Endodermal cell (in vitro differentiated cells): ENCODE measurements at regions not wholly inside any gene's neighbourhood (a gene's known extent, or its start where the extent isn't known, plus 50 kb on each side); places are given as distances from the start of the nearest gene placed in this dataset.
A peak's percentile ranks its signal among the peaks of the same experiment; 100 is the strongest.

ENCODE experiments used
- DNase-seq: peaks from one replicate; pipeline ENCODE4 v3.0.0-alpha.2; 2017
- H3K27ac ChIP-seq: 2 replicates; pipeline ENCODE4 v1.5.1; 2013; ENCODE audit warnings: mild to moderate bottlenecking, low read depth, low read length, moderate library complexity
- H3K27me3 ChIP-seq: 2 replicates; pipeline ENCODE4 v1.6.1; 2013; ENCODE audit warnings: mild to moderate bottlenecking, low read length, moderate library complexity; ENCODE audit not compliant: insufficient read depth, control insufficient read depth, poor library complexity, severe bottlenecking
- H3K36me3 ChIP-seq: 2 replicates; pipeline ENCODE4 v1.7.0; 2013; ENCODE audit warnings: mild to moderate bottlenecking, low read length, moderate library complexity; ENCODE audit not compliant: control insufficient read depth, insufficient read depth
- H3K4me1 ChIP-seq: one replicate; pipeline ENCODE4 v1.7.0; 2013; ENCODE audit warnings: low read length; ENCODE audit not compliant: control insufficient read depth, insufficient read depth
- H3K4me3 ChIP-seq: 2 replicates; pipeline ENCODE4 v1.5.1; 2013; ENCODE audit warnings: mild to moderate bottlenecking, low read length, moderate library complexity
- H3K9ac ChIP-seq: 2 replicates; pipeline ENCODE4 v1.6.1; 2013; ENCODE audit warnings: mild to moderate bottlenecking, low read length, moderate library complexity; ENCODE audit not compliant: poor library complexity, severe bottlenecking; ENCODE audit errors: extremely low read depth
- H3K9me3 ChIP-seq: 2 replicates; pipeline ENCODE4 v1.6.1; 2013; ENCODE audit warnings: mild to moderate bottlenecking, low read length, moderate library complexity; ENCODE audit not compliant: control insufficient read depth
- H3K27ac Mint-ChIP-seq: 2 replicates; pipeline ENCODE4 v1.8.0; 2020; ENCODE audit warnings: mixed read lengths
- H3K27me3 Mint-ChIP-seq: 2 replicates; pipeline ENCODE4 v1.8.0; 2021; ENCODE audit warnings: mild to moderate bottlenecking, mixed read lengths; ENCODE audit not compliant: insufficient read depth
- H3K36me3 Mint-ChIP-seq: 2 replicates; pipeline ENCODE4 v1.8.0; 2020; ENCODE audit warnings: low read depth, mixed read lengths
- H3K4me1 Mint-ChIP-seq: 2 replicates; pipeline ENCODE4 v1.8.0; 2020; ENCODE audit warnings: mixed read lengths
- H3K4me3 Mint-ChIP-seq: 2 replicates; pipeline ENCODE4 v1.8.0; 2020; ENCODE audit warnings: mild to moderate bottlenecking, moderate library complexity, mixed read lengths
- H3K9me3 Mint-ChIP-seq: 2 replicates; pipeline ENCODE4 v1.8.0; 2020; ENCODE audit warnings: mild to moderate bottlenecking, mixed read lengths
- CTCF ChIP-seq: fragments of 200-600 bp; sonication (generic); conservative IDR thresholded peaks from 2 replicates; pipeline ENCODE4 v1.5.0; 2021; ENCODE audit warnings: antibody characterized with exemption, mild to moderate bottlenecking
- WGBS, 2 experiments: methylation state at CpG; one replicate each; pipeline versions ENCODE4 v1.1.5 to v1.1.7; 2013; ENCODE audit warnings: missing lambda C conversion rate in 2 of 2, mixed read lengths in 1 of 2; ENCODE audit not compliant: insufficient coverage in 1 of 2, insufficient read length in 1 of 2; 5-methylcytosine and 5-hydroxymethylcytosine counted together

GRCh38 chr5:93899026-93899600, 157.7 kb upstream of the POU5F2 start:
- Histone ChIP-seq H3K27ac (no peak overlapping the region), H3K9me3 (no peaks in the 10 kb centered on the region), H3K27me3 (no peaks in the 10 kb centered on the region), H3K4me1 (peaks cover 6% of the 10 kb centered on the region), H3K9ac (no peak overlapping the region), H3K36me3 (no peaks in the 10 kb centered on the region), H3K4me3 (no peak overlapping the region)
- WGBS, 2 experiments: 88% methylated on average over 1 of the region's 1 CpG; no CpG with 5 or more reads in 1 of the 2 experiments
- Mint-ChIP-seq H3K9me3 (no peaks in the 10 kb centered on the region), H3K27me3 (no peaks in the 10 kb centered on the region), H3K36me3 (no peaks in the 10 kb centered on the region), H3K27ac (no peak overlapping the region), H3K4me1 (peaks cover 3% of the 10 kb centered on the region), H3K4me3 (no peak overlapping the region)
- peak; percentile 80 for TF ChIP-seq CTCF
- no peak for DNase-seq

GRCh38 chr5:93894601-93895354, 153.4 kb upstream of the POU5F2 start:
- H3K36me3 Mint-ChIP-seq: no peaks in the 10 kb centered on the region
- TF ChIP-seq CTCF: peak; percentile 68
- H3K36me3 ChIP-seq: no peaks in the 10 kb centered on the region
- no peak overlapping the region for H3K27ac Mint-ChIP-seq
- no peaks in the 10 kb centered on the region for H3K9me3 ChIP-seq
- no peaks in the 10 kb centered on the region for H3K9me3 Mint-ChIP-seq
- H3K27me3 ChIP-seq: no peaks in the 10 kb centered on the region
- no peak overlapping the region for H3K4me3 ChIP-seq
- peaks cover 6% of the 10 kb centered on the region for H3K4me1 ChIP-seq
- 68 to 70% methylated on average over 5 to 9 of the region's 9 CpGs for WGBS, 2 experiments
- no peak overlapping the region for H3K4me3 Mint-ChIP-seq
- H3K9ac ChIP-seq: no peak overlapping the region
- H3K27ac ChIP-seq: peak overlapping the region; percentile 67
- no peaks in the 10 kb centered on the region for H3K27me3 Mint-ChIP-seq
- H3K4me1 Mint-ChIP-seq: peaks cover 14% of the 10 kb centered on the region
- no peak for DNase-seq

- Mint-ChIP-seq H3K36me3 (no peaks in the 10 kb centered on the region), H3K27ac (no peak overlapping the region), H3K4me1 (peaks cover 11% of the 10 kb centered on the region), H3K27me3 (no peaks in the 10 kb centered on the region), H3K9me3 (no peaks in the 10 kb centered on the region), H3K4me3 (no peak overlapping the region)
- H3K27me3 ChIP-seq: no peaks in the 10 kb centered on the region
- 65 to 85% methylated on average over 2 to 5 of the region's 5 CpGs for WGBS, 2 experiments
- H3K36me3 ChIP-seq: no peaks in the 10 kb centered on the region
- no peak for TF ChIP-seq CTCF
- H3K9me3 ChIP-seq: no peaks in the 10 kb centered on the region
- H3K4me3 ChIP-seq: no peak overlapping the region
- DNase-seq: no peak
- H3K9ac ChIP-seq: no peak overlapping the region
- no peaks in the 10 kb centered on the region for H3K4me1 ChIP-seq
- H3K27ac ChIP-seq: peak overlapping the region; percentile 90
These were observed 151.7 kb upstream of the POU5F2 start for GRCh38 chr5:93893075-93893474.
